Naive thymus-derived CD8-positive, alpha-beta T cell (primary cell): ENCODE measurements at regions not wholly inside any gene's neighbourhood (a gene's known extent, or its start where the extent isn't known, plus 50 kb on each side); places are given as distances from the start of the nearest gene placed in this dataset.
A peak's percentile ranks its signal among the peaks of the same experiment; 100 is the strongest.

Experiments
- ATAC-seq, 2 donors: fragments of 150-1000 bp; cut with Tn5 transposase in 1 of 2; sonication (Bioruptor Pico), chemical (Tn5 transposase) in 1 of 2; 1 replicate in 1 of 2; 2 replicates in 1 of 2; pipeline ENCODE4 v1.10.0; 2021; ENCODE audit warnings: mild to moderate bottlenecking in 2 of 2, moderate library complexity in 2 of 2
- POLR2A ChIA-PET: fragments of 350-600 bp; sonication (Branson Sonifier 250); formaldehyde crosslinking; loops from one replicate; lab custom pipeline; 2021; ENCODE audit warnings: antibody characterized with exemption; lab: Charles Lee
- DNase-seq, 10 donors: peaks; one replicate each; pipeline versions ENCODE4 v3.0.0 to v3.0.0-alpha.2; 2020 to 2022
- H3K27ac Mint-ChIP-seq, 10 donors: one replicate each; pipeline ENCODE4 v1.8.0; 2020 to 2022; ENCODE audit warnings: mild to moderate bottlenecking in 10 of 10, mixed read lengths in 10 of 10, moderate library complexity in 4 of 10, inconsistent platforms in 1 of 10
- H3K27me3 Mint-ChIP-seq, 5 donors: one replicate each; pipeline ENCODE4 v1.8.0; 2021 to 2022; ENCODE audit warnings: mixed read lengths in 5 of 5
- H3K36me3 Mint-ChIP-seq, 3 donors: one replicate each; pipeline ENCODE4 v1.8.0; 2020 to 2022; ENCODE audit warnings: mixed read lengths in 3 of 3, mild to moderate bottlenecking in 2 of 3, inconsistent platforms in 1 of 3
- H3K4me1 Mint-ChIP-seq, 4 donors: one replicate each; pipeline ENCODE4 v1.8.0; 2021 to 2022; ENCODE audit warnings: mixed read lengths in 4 of 4
- H3K4me3 Mint-ChIP-seq, 10 donors: one replicate each; pipeline ENCODE4 v1.8.0; 2020 to 2022; ENCODE audit warnings: mild to moderate bottlenecking in 10 of 10, mixed read lengths in 10 of 10, moderate library complexity in 6 of 10, inconsistent platforms in 1 of 10
- H3K9me3 Mint-ChIP-seq, 9 donors: one replicate each; pipeline ENCODE4 v1.8.0; 2020 to 2022; ENCODE audit warnings: mixed read lengths in 9 of 9, mild to moderate bottlenecking in 3 of 9, inconsistent platforms in 1 of 9, moderate library complexity in 1 of 9

DNA sequence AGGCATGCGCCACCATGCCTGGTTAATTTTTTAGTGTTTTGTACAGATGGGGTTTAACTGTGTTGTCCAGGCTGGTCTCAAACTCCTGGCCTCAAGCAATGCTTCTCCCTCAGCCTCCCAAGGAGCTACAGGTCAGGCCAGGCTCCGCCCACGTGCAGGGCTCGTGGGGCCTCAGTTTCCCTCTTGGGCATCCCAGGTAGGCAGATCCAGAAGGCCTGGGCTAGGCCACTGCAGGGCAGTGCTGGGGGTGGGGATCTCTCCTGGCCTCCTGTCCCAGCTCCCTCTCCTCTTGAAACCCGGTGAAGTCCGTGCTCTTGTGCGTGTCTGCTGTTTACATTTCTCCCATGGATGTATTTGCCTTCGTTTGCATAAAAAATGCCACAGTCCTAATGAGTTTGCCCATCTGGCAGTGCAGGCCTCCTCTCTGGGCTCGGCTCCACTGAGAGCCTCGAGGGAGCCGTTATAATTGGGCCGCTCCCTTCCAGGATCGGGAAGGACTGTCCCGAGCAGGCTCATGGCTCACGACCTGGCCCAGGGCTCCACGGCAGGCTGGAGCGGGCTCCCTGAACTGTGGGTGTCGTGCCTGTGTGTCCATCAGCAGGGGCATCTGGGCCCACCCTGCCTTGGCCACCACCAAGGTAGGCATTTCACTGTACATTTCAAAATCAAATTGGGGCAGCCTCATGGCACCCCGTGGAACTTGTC is 52.6 kb upstream of the RUFY1 start:
- no peak overlapping the region for H3K4me3 Mint-ChIP-seq
- POLR2A ChIA-PET = no interaction called here

DNA sequence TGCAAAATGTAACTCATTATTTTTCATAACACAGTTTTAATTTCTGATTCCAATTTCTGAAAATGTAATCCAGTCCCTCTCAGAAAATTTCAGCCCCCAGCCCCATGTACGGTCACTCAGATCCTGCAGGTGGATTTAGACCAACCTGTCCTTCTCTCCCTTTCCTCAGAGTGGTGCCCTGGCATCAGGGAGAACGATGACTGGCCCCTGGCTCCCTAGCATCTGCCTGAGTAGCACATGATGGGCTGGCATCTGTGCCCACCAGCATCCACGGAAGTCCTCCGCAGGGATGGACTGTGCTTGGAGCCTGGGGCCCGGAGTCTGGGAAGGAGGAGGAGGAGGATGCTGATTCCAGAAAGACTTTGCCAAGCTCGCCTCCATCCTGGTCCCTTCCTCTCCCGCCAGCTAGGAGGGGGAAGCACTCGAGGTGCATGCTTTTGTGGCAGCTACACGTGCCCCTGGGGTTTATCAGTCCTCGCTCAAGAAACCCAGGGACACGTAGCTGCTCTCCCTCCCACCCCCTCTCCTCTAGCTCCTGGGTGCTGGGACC is 54.4 kb upstream of the RUFY1 start:
- no peaks in the 10 kb centered on the region for H3K36me3 Mint-ChIP-seq
- no peak for ATAC-seq
- H3K27me3 Mint-ChIP-seq = peaks cover 0 to 2% (median 0%) of the 10 kb centered on the region in 5 donors
- DNase-seq = no peak
- POLR2A ChIA-PET = no interaction called here
- H3K27ac Mint-ChIP-seq = no peak overlapping the region
- no peaks in the 10 kb centered on the region for H3K9me3 Mint-ChIP-seq
- H3K4me3 Mint-ChIP-seq = no peak overlapping the region
- H3K4me1 Mint-ChIP-seq = no peaks in the 10 kb centered on the region

More for the DNA sequence above, 52.6 kb upstream of the RUFY1 start:
- Mint-ChIP-seq H3K27ac (no peak overlapping the region), H3K9me3 (no peaks in the 10 kb centered on the region), H3K27me3 (peaks cover 0 to 2% (median 0%) of the 10 kb centered on the region in 5 donors), H3K36me3 (no peaks in the 10 kb centered on the region), H3K4me1 (no peaks in the 10 kb centered on the region)
- ATAC-seq = no peak
- no peak for DNase-seq

DNA sequence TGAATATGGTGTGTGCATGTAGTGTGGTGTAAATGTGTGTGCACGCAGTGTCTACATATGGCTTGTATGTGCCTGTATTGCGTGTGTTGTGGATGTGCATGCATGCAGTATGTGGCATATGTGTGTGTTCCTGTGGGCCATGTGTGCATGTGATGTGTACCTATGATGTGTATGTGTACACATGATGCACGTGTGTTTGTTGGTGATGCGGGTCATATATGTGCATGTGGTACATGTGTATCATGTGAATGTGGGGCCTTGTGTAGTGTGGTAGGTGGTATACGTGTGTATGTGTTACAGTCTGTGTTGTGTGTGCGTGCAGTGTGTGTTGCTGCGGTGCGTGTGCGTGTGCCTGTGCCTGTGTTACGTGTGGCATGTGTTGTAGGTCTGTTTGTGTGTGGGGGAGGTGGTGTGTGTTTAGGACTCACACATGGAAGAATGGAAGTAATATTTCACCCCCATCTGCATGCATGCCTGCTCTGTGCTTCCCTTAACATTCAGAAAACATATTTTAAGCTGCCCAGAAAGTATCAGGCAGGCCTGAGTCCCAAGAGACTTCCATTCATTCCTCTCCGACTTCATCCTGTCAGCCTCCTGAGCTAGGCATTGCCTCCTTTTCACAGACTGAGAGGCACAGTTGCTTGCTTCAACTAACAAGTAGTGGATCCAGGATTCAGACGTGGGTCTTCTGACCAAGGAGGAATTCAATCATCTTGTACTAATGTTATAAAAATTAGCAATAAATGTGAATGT is 55.4 kb upstream of the RUFY1 start:
- POLR2A ChIA-PET = interaction anchor here (0.7 kb wide), 1 partner anchor 40 kb away, joined by 3 read pairs; no protein-coding TSS in a partner anchor
- H3K36me3 Mint-ChIP-seq = no peaks in the 10 kb centered on the region
- peaks cover 0 to 2% (median 0%) of the 10 kb centered on the region in 5 donors for H3K27me3 Mint-ChIP-seq
- no peaks in the 10 kb centered on the region for H3K9me3 Mint-ChIP-seq
- H3K27ac Mint-ChIP-seq = no peak overlapping the region
- no peak for DNase-seq
- no peak for ATAC-seq
- no peak overlapping the region for H3K4me3 Mint-ChIP-seq
- H3K4me1 Mint-ChIP-seq = no peaks in the 10 kb centered on the region

DNA sequence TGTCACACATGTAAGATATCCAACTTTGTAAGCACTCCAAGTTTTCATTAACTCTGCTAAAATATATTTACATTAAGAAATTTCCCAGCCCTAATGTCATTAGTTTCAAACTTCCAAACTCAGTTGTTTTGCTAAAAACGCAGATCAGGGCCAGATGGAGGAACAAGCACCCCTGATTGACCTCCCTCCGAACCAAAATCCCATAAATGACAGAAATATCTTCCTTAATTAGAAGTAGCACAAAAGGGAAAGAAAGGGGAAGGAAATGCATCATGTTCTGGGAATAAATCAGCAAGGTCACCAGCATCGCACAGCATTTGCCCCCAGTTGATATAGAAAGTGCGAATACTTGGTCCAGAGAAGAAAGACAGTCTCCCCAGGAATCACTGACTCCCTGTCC is 61.4 kb upstream of the RUFY1 start:
- no peak for ATAC-seq
- POLR2A ChIA-PET = no interaction called here
- H3K4me3 Mint-ChIP-seq = no peak overlapping the region
- no peak overlapping the region for H3K27ac Mint-ChIP-seq
- H3K27me3 Mint-ChIP-seq = peaks cover 0 to 2% (median 0%) of the 10 kb centered on the region in 5 donors
- no peaks in the 10 kb centered on the region for H3K36me3 Mint-ChIP-seq
- no peak for DNase-seq
- H3K4me1 Mint-ChIP-seq = no peaks in the 10 kb centered on the region
- no peaks in the 10 kb centered on the region for H3K9me3 Mint-ChIP-seq

GRCh38 chr5:179488491-179488890 is 61.9 kb upstream of the RUFY1 start:
- no peak overlapping the region for H3K27ac Mint-ChIP-seq
- H3K4me3 Mint-ChIP-seq = no peak overlapping the region
- ATAC-seq (no peak), DNase-seq (no peak)
- H3K9me3 Mint-ChIP-seq = no peaks in the 10 kb centered on the region
- POLR2A ChIA-PET = no interaction called here
- H3K27me3 Mint-ChIP-seq = peaks cover 0 to 2% (median 0%) of the 10 kb centered on the region in 5 donors
- H3K4me1 Mint-ChIP-seq = no peaks in the 10 kb centered on the region
- H3K36me3 Mint-ChIP-seq = no peaks in the 10 kb centered on the region

- Mint-ChIP-seq H3K27ac (peak overlapping the region in 1 of 10 donors; percentile 67), H3K27me3 (peaks cover 0 to 2% (median 0%) of the 10 kb centered on the region in 5 donors), H3K4me3 (no peak overlapping the region), H3K4me1 (no peaks in the 10 kb centered on the region), H3K9me3 (no peaks in the 10 kb centered on the region), H3K36me3 (no peaks in the 10 kb centered on the region)
- POLR2A ChIA-PET = no interaction called here
- DNase-seq = no peak
- no peak for ATAC-seq
Measured at GRCh38 chr5:179487145-179487544, 63.2 kb upstream of the RUFY1 start.

DNA sequence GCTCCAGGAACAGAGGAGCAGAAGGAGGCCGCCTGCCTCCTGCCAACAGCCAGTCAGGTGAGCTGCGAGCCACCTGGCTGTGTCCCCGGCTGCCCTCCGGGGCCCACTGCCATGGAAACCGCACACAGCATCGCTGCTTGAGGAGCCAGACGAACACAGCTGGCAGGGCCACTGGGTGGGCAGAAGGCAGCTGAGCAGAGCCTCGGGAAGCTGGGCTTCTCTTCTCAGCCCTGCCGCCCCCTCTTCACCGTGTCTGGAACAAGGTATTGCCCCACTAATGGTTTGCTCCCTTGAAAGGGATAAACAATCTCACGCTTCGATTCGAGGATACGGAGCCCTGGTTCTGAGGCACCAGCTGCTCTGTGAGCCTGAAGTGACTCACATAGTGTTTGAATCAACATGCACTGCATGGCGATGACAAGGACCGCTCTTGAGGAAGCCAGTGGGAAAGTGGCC is 63.7 kb upstream of the RUFY1 start:
- Mint-ChIP-seq H3K27ac (no peak overlapping the region), H3K4me3 (no peak overlapping the region), H3K4me1 (no peaks in the 10 kb centered on the region), H3K36me3 (no peaks in the 10 kb centered on the region), H3K9me3 (no peaks in the 10 kb centered on the region), H3K27me3 (peaks cover 0 to 2% (median 0%) of the 10 kb centered on the region in 5 donors)
- ATAC-seq (no peak), DNase-seq (no peak)
- POLR2A ChIA-PET = no interaction called here

DNA sequence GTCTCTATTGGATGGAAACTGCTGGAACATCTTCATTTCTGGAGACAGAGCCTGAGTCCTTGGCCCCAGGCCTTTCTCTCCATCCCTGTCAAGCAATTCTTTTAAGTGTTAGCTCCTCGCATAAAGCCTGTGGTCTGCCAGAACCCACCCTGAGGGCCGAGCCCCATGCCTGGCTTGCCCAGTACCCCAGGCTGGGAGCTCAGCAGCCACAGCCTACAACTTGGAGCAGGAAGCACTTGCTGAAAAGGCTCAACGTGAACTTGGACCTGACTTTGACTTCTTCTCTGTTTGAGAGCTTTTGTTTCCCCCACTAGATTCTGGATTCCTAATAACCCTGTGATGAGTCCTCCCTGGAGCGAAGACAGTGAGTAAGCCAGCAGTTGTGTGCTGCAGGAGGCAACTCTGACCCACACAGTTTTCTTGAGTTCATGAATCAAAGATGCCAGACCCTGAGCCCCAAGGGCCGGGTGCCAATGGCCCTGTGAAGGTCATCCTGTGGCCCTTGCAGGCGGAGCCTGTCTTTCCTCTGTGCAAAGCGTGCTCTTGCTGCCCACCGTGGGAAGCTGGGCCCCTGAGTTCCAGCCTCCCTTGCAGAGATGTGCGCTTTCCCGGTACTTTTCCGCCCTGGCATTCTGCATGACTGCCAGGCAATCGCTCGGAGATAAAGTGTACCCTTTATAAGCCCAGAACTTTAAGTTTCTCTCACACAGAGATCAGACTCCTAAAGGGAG is 64.3 kb upstream of the RUFY1 start:
- Mint-ChIP-seq H3K36me3 (peaks cover 0 to under 1% (median 0%) of the 10 kb centered on the region in 3 donors), H3K4me3 (no peak overlapping the region), H3K4me1 (no peaks in the 10 kb centered on the region), H3K27me3 (peaks cover 0 to 2% (median 0%) of the 10 kb centered on the region in 5 donors), H3K9me3 (no peaks in the 10 kb centered on the region), H3K27ac (no peak overlapping the region)
- no peak for DNase-seq
- POLR2A ChIA-PET = no interaction called here
- no peak for ATAC-seq

DNA sequence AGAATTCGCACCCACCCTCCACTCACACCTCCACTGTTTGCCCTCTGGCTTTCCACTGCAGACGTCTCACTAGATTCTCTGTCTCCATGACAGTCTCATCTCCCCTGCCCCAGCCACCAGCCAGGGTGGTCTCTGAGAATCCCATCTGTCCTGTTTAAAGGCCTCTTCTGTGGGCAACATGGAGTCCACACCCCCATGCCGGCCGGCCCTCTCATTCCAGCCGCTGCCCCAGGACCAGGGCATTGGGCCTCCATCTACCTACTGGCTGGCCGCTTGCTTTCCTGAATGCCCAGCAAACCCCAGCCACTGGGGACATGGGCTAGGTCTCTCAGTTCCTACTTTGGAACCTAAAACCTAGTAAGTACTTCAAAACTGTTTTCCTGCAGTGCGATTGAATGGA is 65.6 kb upstream of the RUFY1 start:
- DNase-seq = no peak
- no peak for ATAC-seq
- Mint-ChIP-seq H3K4me3 (no peak overlapping the region), H3K36me3 (peaks cover 0 to 9% (median 0%) of the 10 kb centered on the region in 3 donors), H3K27me3 (peaks cover 0 to 2% (median 0%) of the 10 kb centered on the region in 5 donors), H3K27ac (peak overlapping the region in 1 of 10 donors; percentile 62), H3K4me1 (no peaks in the 10 kb centered on the region), H3K9me3 (no peaks in the 10 kb centered on the region)
- POLR2A ChIA-PET = no interaction called here

DNA sequence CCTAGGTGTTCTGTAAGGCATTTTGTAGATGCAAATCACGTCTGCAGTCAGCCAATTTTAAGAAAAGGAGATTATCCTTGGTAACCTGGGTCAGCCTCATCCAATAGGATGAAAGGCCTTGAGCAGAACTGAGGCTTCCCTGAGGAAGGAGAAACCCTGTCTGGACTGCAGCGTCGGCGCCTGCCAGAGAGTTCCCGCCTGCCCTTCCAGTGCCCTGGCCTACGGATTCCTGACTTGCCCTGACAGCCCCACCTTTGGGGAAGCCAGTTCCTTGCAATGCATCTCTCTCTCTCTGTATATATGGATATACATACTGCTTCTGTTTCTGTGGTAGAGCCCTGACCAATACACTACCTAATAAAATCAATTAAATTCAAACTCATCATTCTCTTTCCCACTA is 66.2 kb upstream of the RUFY1 start:
- Mint-ChIP-seq H3K36me3 (peaks cover 0 to 9% (median 0%) of the 10 kb centered on the region in 3 donors), H3K4me1 (no peaks in the 10 kb centered on the region), H3K4me3 (no peak overlapping the region), H3K27me3 (peaks cover 0 to 2% (median 0%) of the 10 kb centered on the region in 5 donors), H3K9me3 (no peaks in the 10 kb centered on the region), H3K27ac (no peak overlapping the region)
- no peak for DNase-seq
- ATAC-seq = no peak
- POLR2A ChIA-PET = no interaction called here

GRCh38 chr5:179478624-179479023 is 71.7 kb upstream of the RUFY1 start:
- Mint-ChIP-seq H3K27ac (no peak overlapping the region), H3K27me3 (peaks cover 3 to 19% (median 12%) of the 10 kb centered on the region in 5 donors), H3K4me1 (peaks cover 0 to 4% (median 0%) of the 10 kb centered on the region in 4 donors), H3K4me3 (no peak overlapping the region), H3K9me3 (no peaks in the 10 kb centered on the region), H3K36me3 (peaks cover 0 to 9% (median 0%) of the 10 kb centered on the region in 3 donors)
- no peak for ATAC-seq
- no peak for DNase-seq
- POLR2A ChIA-PET = no interaction called here

DNA sequence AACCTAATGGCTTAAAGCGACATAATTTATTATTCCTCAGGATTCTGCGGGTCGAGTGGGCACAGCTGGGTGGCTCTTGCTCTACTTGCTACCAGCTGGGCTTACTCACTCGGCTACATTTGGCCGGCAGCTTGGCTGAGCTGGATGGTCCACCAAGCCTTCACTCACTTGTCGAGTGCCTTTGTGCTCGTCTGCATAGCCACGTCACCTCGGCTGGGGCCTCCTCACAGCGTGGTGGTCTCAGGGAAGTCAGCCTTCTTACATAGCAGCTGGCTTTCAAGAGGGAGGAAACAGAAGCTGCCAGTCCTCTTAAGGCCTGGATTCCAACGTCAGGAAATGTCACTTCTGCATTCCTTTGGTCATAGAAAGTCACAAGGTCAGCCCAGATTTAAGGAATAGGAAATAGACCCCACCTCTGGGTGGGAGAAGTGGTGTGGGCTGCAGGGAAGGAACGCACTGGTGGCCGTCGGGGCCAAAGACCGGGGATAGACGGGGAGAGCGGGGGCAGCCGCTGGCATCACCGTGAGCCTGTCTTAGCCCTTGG is 75.1 kb upstream of the RUFY1 start:
- Mint-ChIP-seq H3K4me1 (peaks cover 0 to 4% (median 0%) of the 10 kb centered on the region in 4 donors), H3K27ac (peak overlapping the region in 1 of 10 donors; percentile 21)
- POLR2A ChIA-PET = no interaction called here

More for the DNA sequence above, 75.1 kb upstream of the RUFY1 start:
- H3K27me3 Mint-ChIP-seq = peaks cover 3 to 19% (median 12%) of the 10 kb centered on the region in 5 donors
- ATAC-seq (no peak), DNase-seq (no peak)
- no peak overlapping the region for H3K4me3 Mint-ChIP-seq
- H3K9me3 Mint-ChIP-seq = no peaks in the 10 kb centered on the region
- peaks cover 0 to under 1% (median 0%) of the 10 kb centered on the region in 3 donors for H3K36me3 Mint-ChIP-seq
